Activated CD4-positive, alpha-beta T cell treated with anti-CD3 and anti-CD28 coated beads for 36 hours (primary cell): ENCODE measurements at regions not wholly inside any gene's neighbourhood (a gene's known extent, or its start where the extent isn't known, plus 50 kb on each side); places are given as distances from the start of the nearest gene placed in this dataset.

Experiments
- ATAC-seq: fragments of 200-7000 bp; cut with Tn5 transposase; one replicate; pipeline ENCODE4 v1.10.0; 2021; ENCODE audit warnings: mild to moderate bottlenecking, moderate library complexity
- CTCF ChIA-PET: fragments of 350-600 bp; sonication (Branson Sonifier 250); formaldehyde crosslinking; loops from one replicate; lab custom pipeline; 2021; ENCODE audit warnings: antibody characterized with exemption; lab: Charles Lee
- POLR2A ChIA-PET: fragments of 350-600 bp; sonication (Branson Sonifier 250); formaldehyde crosslinking; loops from one replicate; lab custom pipeline; 2021; ENCODE audit warnings: antibody characterized with exemption, inconsistent platforms; lab: Charles Lee
- DNase-seq: peaks from one replicate; pipeline ENCODE4 v3.0.0-alpha.2; 2020
- H3K27ac Mint-ChIP-seq: one replicate; pipeline ENCODE4 v1.8.0; 2021; ENCODE audit warnings: mixed read lengths
- H3K27me3 Mint-ChIP-seq: one replicate; pipeline ENCODE4 v1.8.0; 2021; ENCODE audit warnings: mixed read lengths
- H3K36me3 Mint-ChIP-seq: one replicate; pipeline ENCODE4 v1.8.0; 2021; ENCODE audit warnings: low read depth, mixed read lengths
- H3K4me1 Mint-ChIP-seq: one replicate; pipeline ENCODE4 v1.8.0; 2021; ENCODE audit warnings: mixed read lengths
- H3K4me3 Mint-ChIP-seq: one replicate; pipeline ENCODE4 v1.8.0; 2021; ENCODE audit warnings: mild to moderate bottlenecking, moderate library complexity, mixed read lengths
- H3K9me3 Mint-ChIP-seq: one replicate; pipeline ENCODE4 v1.8.0; 2021; ENCODE audit warnings: low read depth, mixed read lengths
- intact Hi-C, 2 experiments: fragments of 100-400 bp; cut with DNase I in 1 of 2; cut with micrococcal nuclease in 1 of 2; formaldehyde crosslinking; loops; one replicate each; pipeline versions ENCODE4 v1.14.2 to v1.15.1; 2022 to 2024; cut with DNase I, micrococcal nuclease

DNA sequence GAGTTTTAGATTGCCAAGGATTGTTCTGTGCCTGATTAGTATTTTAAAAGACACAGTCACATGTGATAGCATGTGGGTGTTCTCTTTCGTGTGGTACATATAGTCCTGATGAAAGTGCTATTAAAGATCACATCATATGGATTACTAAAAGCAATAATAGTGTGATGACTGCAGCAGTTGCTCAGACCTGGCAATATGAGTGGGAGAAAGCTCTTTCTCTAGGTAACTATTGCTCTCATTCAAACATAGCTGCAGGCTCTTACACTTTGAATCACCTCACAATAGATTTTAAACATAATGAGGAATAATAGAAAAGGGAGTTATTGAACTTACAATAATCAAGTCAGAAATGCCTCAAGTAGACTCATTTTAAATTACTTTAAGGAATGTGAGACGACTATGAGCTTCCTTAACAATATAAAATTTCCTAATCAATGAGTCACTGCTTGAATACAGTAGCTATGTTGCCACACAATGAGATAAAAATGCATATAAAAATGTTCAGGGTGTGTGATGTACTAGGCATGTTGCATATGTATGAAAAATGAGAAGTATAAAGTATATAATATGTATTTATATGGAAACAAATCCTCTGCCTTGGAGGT lies 452.1 kb downstream of the TMX3 start:
- no peak overlapping the region for H3K4me3 Mint-ChIP-seq
- no peaks in the 10 kb centered on the region for H3K27me3 Mint-ChIP-seq
- no peaks in the 10 kb centered on the region for H3K9me3 Mint-ChIP-seq
- no peaks in the 10 kb centered on the region for H3K4me1 Mint-ChIP-seq
- DNase-seq (no peak), ATAC-seq (no peak)
- POLR2A ChIA-PET, result no interaction called here
- no peak overlapping the region for H3K27ac Mint-ChIP-seq
- H3K36me3 Mint-ChIP-seq, result no peaks in the 10 kb centered on the region
- CTCF ChIA-PET, result no interaction called here
- intact Hi-C loops, result no loop called here

DNA sequence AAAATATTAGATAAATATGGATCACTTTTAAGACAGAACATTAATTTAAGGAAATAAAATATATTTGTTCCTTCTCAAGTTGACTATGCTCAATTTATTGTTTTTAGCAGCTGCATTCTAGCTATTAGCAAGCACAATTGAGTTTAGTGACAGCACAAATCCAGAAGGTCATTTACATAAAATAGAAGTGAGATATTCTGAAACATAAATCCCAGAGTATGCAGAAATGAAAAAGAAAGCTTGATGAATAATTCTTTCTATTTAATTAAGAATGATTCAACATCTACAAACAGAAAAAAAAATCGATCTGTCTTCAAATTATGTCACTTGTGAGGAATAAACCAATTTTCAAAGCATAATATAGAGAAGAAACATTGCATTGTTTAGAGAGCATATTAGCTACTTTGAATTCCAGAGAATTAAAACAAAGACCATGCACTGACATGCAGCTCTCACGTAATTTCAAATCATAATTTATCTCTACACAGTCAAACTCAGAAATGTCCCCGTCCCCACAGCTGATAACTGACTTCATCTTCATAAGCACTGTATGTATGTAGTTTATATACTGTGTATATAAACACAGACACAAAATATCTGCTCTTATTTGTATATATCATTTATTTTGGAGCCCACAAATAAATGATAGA lies 458.4 kb downstream of the TMX3 start:
- ATAC-seq, result no peak
- no peak for DNase-seq
- no peaks in the 10 kb centered on the region for H3K36me3 Mint-ChIP-seq
- POLR2A ChIA-PET, result no interaction called here
- intact Hi-C loops, result no loop called here
- H3K27me3 Mint-ChIP-seq, result no peaks in the 10 kb centered on the region
- no peaks in the 10 kb centered on the region for H3K4me1 Mint-ChIP-seq
- no peak overlapping the region for H3K4me3 Mint-ChIP-seq
- H3K27ac Mint-ChIP-seq, result no peak overlapping the region
- H3K9me3 Mint-ChIP-seq, result no peaks in the 10 kb centered on the region
- CTCF ChIA-PET, result no interaction called here

DNA sequence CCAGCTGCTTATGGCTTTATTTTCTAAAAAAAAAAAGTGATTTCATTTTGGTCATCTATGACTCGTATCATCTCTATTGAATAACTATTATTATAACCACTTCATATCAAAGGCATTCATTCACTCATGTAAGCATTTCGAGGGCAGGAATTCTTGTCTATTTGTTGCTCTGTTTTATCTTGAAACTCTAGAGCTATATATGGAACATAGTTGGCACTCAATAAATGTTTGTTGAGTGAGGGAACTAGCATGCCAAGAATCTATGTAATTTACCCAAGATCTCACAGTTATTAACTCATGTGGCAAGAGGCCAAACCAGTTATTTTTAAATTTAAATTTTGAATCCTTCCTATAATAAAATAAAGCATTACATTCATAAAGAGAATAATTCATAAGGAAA lies 470.1 kb downstream of the TMX3 start:
- DNase-seq (no peak), ATAC-seq (no peak)
- Mint-ChIP-seq H3K4me3 (no peak overlapping the region), H3K4me1 (no peaks in the 10 kb centered on the region), H3K27me3 (no peaks in the 10 kb centered on the region), H3K27ac (no peak overlapping the region), H3K9me3 (no peaks in the 10 kb centered on the region), H3K36me3 (no peaks in the 10 kb centered on the region)
- intact Hi-C loops, result no loop called here
- CTCF ChIA-PET, result no interaction called here
- POLR2A ChIA-PET, result no interaction called here

DNA sequence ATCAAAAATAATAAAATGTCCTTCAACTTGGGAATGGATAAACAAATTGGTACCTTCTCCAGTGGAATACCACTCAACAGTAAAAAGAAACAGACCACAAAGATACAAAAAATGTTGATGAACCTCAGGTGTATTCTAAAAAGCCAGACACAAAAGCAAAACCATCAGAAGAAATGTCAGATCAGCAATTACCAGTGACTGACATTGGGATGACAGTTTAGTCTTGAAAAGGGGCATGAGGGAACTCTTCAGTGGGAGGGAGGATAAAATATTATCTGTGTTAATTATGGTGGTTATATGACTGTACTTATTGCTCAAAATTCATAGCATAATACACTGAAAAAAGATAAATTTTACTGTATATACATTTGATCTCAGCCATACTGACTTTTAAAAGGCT lies 473.0 kb downstream of the TMX3 start:
- DNase-seq, result no peak
- H3K27me3 Mint-ChIP-seq, result no peaks in the 10 kb centered on the region
- ATAC-seq, result no peak
- POLR2A ChIA-PET, result no interaction called here
- no peaks in the 10 kb centered on the region for H3K4me1 Mint-ChIP-seq
- CTCF ChIA-PET, result no interaction called here
- H3K36me3 Mint-ChIP-seq, result no peaks in the 10 kb centered on the region
- no peak overlapping the region for H3K27ac Mint-ChIP-seq
- H3K4me3 Mint-ChIP-seq, result no peak overlapping the region
- H3K9me3 Mint-ChIP-seq, result no peaks in the 10 kb centered on the region
- intact Hi-C loops, result no loop called here

DNA sequence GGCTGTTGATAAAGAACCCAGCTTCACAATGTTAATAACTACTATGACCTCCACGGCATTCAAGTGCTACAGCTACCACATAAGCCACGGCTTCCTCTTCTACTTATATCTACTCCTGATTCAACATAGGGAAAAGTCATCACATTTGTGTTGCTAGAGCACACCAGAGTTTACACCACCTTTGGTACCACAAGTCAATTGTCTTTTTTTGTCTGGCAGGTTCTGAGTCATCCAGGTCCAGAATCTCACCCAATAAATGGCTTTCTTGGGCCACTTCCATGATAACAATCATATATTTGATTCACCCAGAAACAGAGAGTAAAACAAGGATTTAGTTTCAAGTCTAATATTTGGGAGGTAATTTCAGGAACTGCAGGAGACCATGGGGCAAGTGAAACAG lies 480.2 kb downstream of the TMX3 start:
- Mint-ChIP-seq H3K27ac (no peak overlapping the region), H3K36me3 (no peaks in the 10 kb centered on the region), H3K4me1 (no peaks in the 10 kb centered on the region), H3K4me3 (no peak overlapping the region), H3K9me3 (no peaks in the 10 kb centered on the region), H3K27me3 (no peaks in the 10 kb centered on the region)
- ATAC-seq, result no peak
- POLR2A ChIA-PET, result no interaction called here
- intact Hi-C loops, result no loop called here
- CTCF ChIA-PET, result no interaction called here
- DNase-seq, result no peak

DNA sequence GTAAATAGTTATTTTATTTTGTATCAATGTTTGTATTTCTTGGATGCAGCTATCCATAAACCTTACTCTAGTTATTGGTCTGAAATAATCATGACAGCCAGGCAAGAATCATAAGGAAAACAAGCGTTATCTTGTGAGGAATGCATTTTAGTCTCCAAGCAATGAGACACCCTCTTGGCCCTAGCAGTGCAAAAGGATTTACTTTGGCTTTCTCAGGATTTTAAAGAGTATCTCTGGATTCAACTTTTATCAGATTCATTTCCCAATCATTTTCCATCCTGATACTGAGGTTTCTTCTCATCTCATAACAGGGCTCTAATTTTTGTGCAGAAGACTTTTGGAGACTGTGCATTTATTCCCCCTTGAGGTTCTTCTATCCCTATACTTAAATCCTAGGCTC lies 480.8 kb downstream of the TMX3 start:
- no peaks in the 10 kb centered on the region for H3K36me3 Mint-ChIP-seq
- ATAC-seq (no peak), DNase-seq (no peak)
- no peaks in the 10 kb centered on the region for H3K4me1 Mint-ChIP-seq
- H3K27ac Mint-ChIP-seq, result no peak overlapping the region
- H3K9me3 Mint-ChIP-seq, result no peaks in the 10 kb centered on the region
- no peaks in the 10 kb centered on the region for H3K27me3 Mint-ChIP-seq
- ChIA-PET POLR2A (no interaction called here), CTCF (no interaction called here)
- intact Hi-C loops, result no loop called here
- no peak overlapping the region for H3K4me3 Mint-ChIP-seq

DNA sequence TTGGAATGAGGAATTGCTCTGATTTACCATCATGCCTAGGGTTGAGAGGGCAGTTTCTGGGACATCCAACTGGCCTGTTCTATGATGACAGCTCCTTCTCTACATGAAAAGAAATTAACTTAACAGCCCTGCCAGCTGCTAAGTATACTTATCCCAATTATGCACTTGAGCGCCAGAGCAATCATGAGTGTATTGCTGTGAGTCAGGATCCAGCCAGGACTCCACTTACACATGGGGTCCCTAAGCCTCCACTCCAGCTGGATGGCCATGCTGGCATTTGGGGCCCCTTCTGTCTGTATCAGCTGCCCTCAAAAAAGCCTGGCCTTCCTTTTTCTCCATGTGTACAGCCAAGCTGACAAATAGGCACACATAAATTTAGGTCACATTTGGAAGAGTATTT lies 481.9 kb downstream of the TMX3 start:
- Mint-ChIP-seq H3K36me3 (no peaks in the 10 kb centered on the region), H3K4me1 (no peaks in the 10 kb centered on the region), H3K4me3 (no peak overlapping the region), H3K27me3 (no peaks in the 10 kb centered on the region), H3K9me3 (no peaks in the 10 kb centered on the region), H3K27ac (no peak overlapping the region)
- intact Hi-C loops, result no loop called here
- ChIA-PET CTCF (no interaction called here), POLR2A (no interaction called here)
- ATAC-seq (no peak), DNase-seq (no peak)

DNA sequence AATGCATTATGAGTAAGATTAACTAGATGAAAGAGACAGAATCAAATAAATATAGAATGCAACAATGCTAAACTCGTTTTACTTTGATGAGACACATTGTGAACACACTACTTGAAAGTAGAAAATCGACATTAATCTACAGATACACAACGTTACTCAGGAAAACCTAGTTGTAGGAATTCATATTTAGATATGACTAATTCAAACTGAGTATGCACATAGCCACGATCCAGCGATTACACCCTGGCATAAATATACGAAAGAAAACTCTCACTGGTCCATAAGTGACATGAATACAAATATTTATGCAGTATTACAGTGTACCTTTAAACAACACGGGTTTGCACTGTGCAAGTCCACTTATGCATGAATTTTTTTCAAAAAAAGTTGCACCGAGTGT lies 485.6 kb downstream of the TMX3 start:
- no peak for ATAC-seq
- Mint-ChIP-seq H3K9me3 (no peaks in the 10 kb centered on the region), H3K4me1 (no peaks in the 10 kb centered on the region), H3K4me3 (no peak overlapping the region), H3K27me3 (no peaks in the 10 kb centered on the region), H3K27ac (no peak overlapping the region), H3K36me3 (no peaks in the 10 kb centered on the region)
- POLR2A ChIA-PET, result no interaction called here
- no peak for DNase-seq
- intact Hi-C loops, result no loop called here
- CTCF ChIA-PET, result interaction anchor here (0.5 kb wide), 1 partner anchor 18 kb away, joined by 3 read pairs; no protein-coding TSS in a partner anchor

DNA sequence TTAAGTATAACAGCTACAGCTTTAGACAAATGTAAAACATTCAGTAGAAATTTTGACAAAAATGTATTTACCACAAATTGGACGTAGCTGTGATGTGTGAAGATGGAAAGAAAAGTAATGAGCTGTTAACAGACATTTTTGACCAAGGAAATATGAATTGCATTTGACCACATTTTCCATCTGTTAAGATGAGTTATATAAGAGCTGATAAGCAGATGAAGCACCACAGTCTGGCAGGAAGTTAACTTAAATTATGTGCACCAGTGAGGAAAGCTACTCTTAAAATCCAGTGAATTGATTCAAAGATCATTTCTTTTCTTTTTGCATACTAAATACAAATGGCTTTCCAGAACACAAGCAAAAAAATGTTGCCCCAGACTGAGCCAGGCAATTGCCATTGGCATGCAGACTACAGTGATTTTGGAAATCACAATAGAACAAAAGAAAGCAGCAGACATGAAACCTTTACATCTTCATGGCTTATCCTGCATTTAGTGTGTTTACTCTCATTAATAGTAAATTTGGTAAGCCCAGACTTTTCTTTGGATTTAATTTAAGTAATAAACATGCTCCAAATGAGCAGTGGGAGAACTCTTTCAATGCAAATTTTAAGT lies 493.7 kb downstream of the TMX3 start:
- Mint-ChIP-seq H3K4me1 (no peaks in the 10 kb centered on the region), H3K36me3 (no peaks in the 10 kb centered on the region), H3K9me3 (no peaks in the 10 kb centered on the region), H3K4me3 (no peak overlapping the region), H3K27ac (no peak overlapping the region), H3K27me3 (no peaks in the 10 kb centered on the region)
- POLR2A ChIA-PET, result no interaction called here
- ATAC-seq (no peak), DNase-seq (no peak)
- intact Hi-C loops, result no loop called here
- CTCF ChIA-PET, result interaction anchor here (1.1 kb wide), 1 partner anchor 230 kb away, joined by 3 read pairs; no protein-coding TSS in a partner anchor

DNA sequence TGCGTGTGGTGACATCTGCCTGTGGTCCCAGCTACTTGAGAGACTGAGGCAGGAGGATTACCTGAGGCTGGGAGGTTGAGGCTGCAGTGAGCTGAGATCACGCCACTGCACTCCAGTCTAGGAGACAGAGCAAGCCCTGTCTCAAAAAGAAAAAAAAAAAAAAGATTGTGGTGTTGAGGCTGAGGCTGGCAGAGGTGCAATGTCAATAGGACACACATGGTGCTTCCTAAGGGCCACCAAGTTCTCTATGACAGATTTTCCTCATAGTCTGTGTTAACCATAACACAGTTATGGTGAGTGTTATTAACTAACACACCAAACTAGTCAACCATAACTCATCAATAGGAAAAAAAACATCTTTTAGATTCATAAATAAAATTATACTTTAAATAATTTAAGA lies 494.4 kb downstream of the TMX3 start:
- ChIA-PET POLR2A (no interaction called here), CTCF (interaction anchor here (1.1 kb wide), 1 partner anchor 229 kb away, joined by 3 read pairs; no protein-coding TSS in a partner anchor)
- Mint-ChIP-seq H3K36me3 (no peaks in the 10 kb centered on the region), H3K4me1 (no peaks in the 10 kb centered on the region), H3K4me3 (no peak overlapping the region), H3K27me3 (no peaks in the 10 kb centered on the region), H3K9me3 (no peaks in the 10 kb centered on the region), H3K27ac (no peak overlapping the region)
- DNase-seq (no peak), ATAC-seq (no peak)
- intact Hi-C loops, result no loop called here

DNA sequence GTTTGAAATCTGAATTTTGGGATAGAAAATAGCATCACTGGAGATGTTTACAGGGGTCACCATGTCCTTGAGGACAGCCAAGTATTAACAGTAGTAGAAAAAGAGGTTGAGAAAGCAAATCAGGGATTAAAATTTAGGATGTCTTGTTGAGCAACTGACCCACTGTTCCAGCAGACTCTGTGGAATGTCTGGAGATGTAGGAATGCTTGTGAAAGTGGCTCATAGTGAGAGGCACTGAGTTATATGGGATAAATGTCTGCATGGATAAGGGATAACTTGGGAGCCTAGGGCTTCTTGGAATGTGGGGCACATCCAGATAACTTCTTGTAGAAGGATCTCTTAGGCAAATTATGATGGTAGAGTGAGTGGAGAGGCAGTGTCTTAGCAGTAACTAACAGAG lies 495.0 kb downstream of the TMX3 start:
- H3K4me3 Mint-ChIP-seq, result no peak overlapping the region
- H3K4me1 Mint-ChIP-seq, result no peaks in the 10 kb centered on the region
- ChIA-PET CTCF (no interaction called here), POLR2A (no interaction called here)
- no peaks in the 10 kb centered on the region for H3K27me3 Mint-ChIP-seq
- H3K36me3 Mint-ChIP-seq, result no peaks in the 10 kb centered on the region
- DNase-seq (no peak), ATAC-seq (no peak)
- intact Hi-C loops, result no loop called here
- H3K27ac Mint-ChIP-seq, result no peak overlapping the region
- H3K9me3 Mint-ChIP-seq, result no peaks in the 10 kb centered on the region

DNA sequence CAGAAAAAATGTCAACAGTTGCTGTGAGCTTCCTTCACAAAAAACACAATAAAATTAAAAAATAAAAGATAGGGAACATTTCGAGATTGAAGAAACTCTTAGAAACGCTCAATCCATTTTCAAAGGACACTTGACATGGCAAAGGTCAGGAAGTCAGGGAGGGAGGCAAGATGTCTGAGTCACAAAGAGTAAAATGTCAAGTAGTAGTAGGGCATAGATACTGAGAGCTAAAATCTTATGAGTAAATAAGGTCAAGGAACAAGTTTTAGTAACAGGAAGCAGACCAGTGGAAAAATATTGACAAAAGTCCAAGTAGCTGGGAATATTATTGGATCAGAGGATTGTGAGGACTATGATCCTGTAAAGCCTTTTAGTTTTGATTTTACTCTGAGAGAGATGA lies 495.6 kb downstream of the TMX3 start:
- CTCF ChIA-PET, result no interaction called here
- no peaks in the 10 kb centered on the region for H3K4me1 Mint-ChIP-seq
- ATAC-seq, result no peak
- no peak for DNase-seq
- no peaks in the 10 kb centered on the region for H3K36me3 Mint-ChIP-seq
- no peak overlapping the region for H3K27ac Mint-ChIP-seq
- no peak overlapping the region for H3K4me3 Mint-ChIP-seq
- no peaks in the 10 kb centered on the region for H3K9me3 Mint-ChIP-seq
- POLR2A ChIA-PET, result no interaction called here
- intact Hi-C loops, result no loop called here
- H3K27me3 Mint-ChIP-seq, result no peaks in the 10 kb centered on the region
